IMR-90 (cell line): ENCODE measurements at regions not wholly inside any gene's neighbourhood (a gene's known extent, or its start where the extent isn't known, plus 50 kb on each side); places are given as distances from the start of the nearest gene placed in this dataset.

Source experiments
- ATAC-seq: fragments of 200-7000 bp; cut with Tn5 transposase; 2 replicates; pipeline ENCODE4 v1.9.1; 2020; ENCODE audit warnings: low read depth, mild to moderate bottlenecking, moderate library complexity
- BruUV-seq: library from RNA; stranded (reverse); fragments of 400-500 nt; replicated peaks from 2 replicates; lab custom pipeline; 2021; lab: Mats Ljungman, UMichigan
- CTCF ChIA-PET: fragments of 300-600 bp; formaldehyde crosslinking; extraction: SDS; loops from one replicate; lab custom pipeline; 2021; ENCODE audit warnings: antibody characterized with exemption; lab: Yijun Ruan, JAX
- POLR2A ChIA-PET: fragments of 300-600 bp; sonication (Branson Sonifier 250); formaldehyde crosslinking; loops from one replicate; lab custom pipeline; 2022; ENCODE audit warnings: antibody characterized with exemption; ENCODE audit not compliant: unreplicated experiment; lab: Charles Lee
- DNase-seq: peaks from one replicate; pipeline ENCODE4 v3.0.0; 2013
- H2AFZ ChIP-seq: replicated peaks from 2 replicates; pipeline ENCODE3; 2013; ENCODE audit warnings: low read length, mild to moderate bottlenecking; ENCODE audit not compliant: poor library complexity
- H2AK5ac ChIP-seq: 2 replicates; pipeline ENCODE4 v1.6.1; 2013; ENCODE audit warnings: low read depth, low read length, inconsistent platforms
- H2AK9ac ChIP-seq: replicated peaks from 2 replicates; pipeline ENCODE3; 2013; ENCODE audit warnings: mild to moderate bottlenecking, low read depth, low read length, moderate library complexity; ENCODE audit not compliant: poor library complexity
- H2BK120ac ChIP-seq: 2 replicates; pipeline ENCODE4 v1.6.1; 2013; ENCODE audit warnings: low read depth, low read length, inconsistent platforms
- H2BK15ac ChIP-seq: 3 replicates; pipeline ENCODE4 v1.6.1; 2013; ENCODE audit warnings: low read depth, low read length, inconsistent platforms
- H2BK20ac ChIP-seq: 2 replicates; pipeline ENCODE4 v1.6.1; 2013; ENCODE audit warnings: low read depth, mild to moderate bottlenecking, inconsistent platforms, low read length, moderate library complexity
- H2BK5ac ChIP-seq: 2 replicates; pipeline ENCODE4 v1.6.1; 2013; ENCODE audit warnings: mild to moderate bottlenecking, low read depth, low read length, inconsistent platforms; ENCODE audit not compliant: poor library complexity, severe bottlenecking
- H3K14ac ChIP-seq: replicated peaks from 2 replicates; pipeline ENCODE4 v1.6.1; 2013; ENCODE audit warnings: low read depth, low read length, inconsistent platforms
- H3K18ac ChIP-seq: 2 replicates; pipeline ENCODE4 v1.6.1; 2013; ENCODE audit warnings: low read depth, low read length, control low read depth
- H3K23ac ChIP-seq: 2 replicates; pipeline ENCODE4 v1.6.1; 2013; ENCODE audit warnings: low read depth, low read length, inconsistent platforms
- H3K27ac ChIP-seq: 2 replicates; pipeline ENCODE4 v1.5.1; 2013; ENCODE audit warnings: mild to moderate bottlenecking, control low read depth, low read length; ENCODE audit not compliant: insufficient read depth
- H3K27me3 ChIP-seq: 2 replicates; pipeline ENCODE4 v1.6.1; 2013; ENCODE audit warnings: low read length; ENCODE audit not compliant: control insufficient read depth, insufficient read depth
- H3K36me3 ChIP-seq: 2 replicates; pipeline ENCODE4 v1.6.1; 2013; ENCODE audit warnings: low read length, mixed read lengths; ENCODE audit not compliant: control insufficient read depth, insufficient read depth
- H3K4ac ChIP-seq: 2 replicates; pipeline ENCODE4 v1.6.1; 2013; ENCODE audit warnings: low read depth, low read length, inconsistent platforms
- H3K4me1 ChIP-seq: 2 replicates; pipeline ENCODE4 v1.6.1; 2013; ENCODE audit warnings: low read length, mixed read lengths; ENCODE audit not compliant: control insufficient read depth, insufficient read depth
- H3K4me2 ChIP-seq: 2 replicates; pipeline ENCODE4 v1.6.1; 2013; ENCODE audit warnings: low read depth, mild to moderate bottlenecking, control low read depth, low read length, moderate library complexity
- H3K4me3 ChIP-seq: 2 replicates; pipeline ENCODE4 v1.5.1; 2013; ENCODE audit warnings: low read depth, mild to moderate bottlenecking, control low read depth, low read length, moderate library complexity; ENCODE audit not compliant: insufficient read depth
- H3K56ac ChIP-seq: 2 replicates; pipeline ENCODE4 v1.6.1; 2013; ENCODE audit warnings: low read length, inconsistent platforms; ENCODE audit not compliant: insufficient read depth; ENCODE audit errors: extremely low read depth
- H3K79me1 ChIP-seq, 2 experiments: 2 replicates each; pipeline ENCODE4 v1.6.1; 2013; ENCODE audit warnings: low read length in 2 of 2, inconsistent platforms in 1 of 2, low read depth in 1 of 2
- H3K9ac ChIP-seq: 2 replicates; pipeline ENCODE4 v1.6.1; 2013; ENCODE audit warnings: low read depth, low read length, control low read depth
- H3K9me1 ChIP-seq: 2 replicates; pipeline ENCODE4 v1.6.1; 2013; ENCODE audit warnings: low read length, inconsistent platforms; ENCODE audit not compliant: insufficient read depth
- H3K9me3 ChIP-seq: 2 replicates; pipeline ENCODE4 v1.6.1; 2013; ENCODE audit warnings: low read length; ENCODE audit not compliant: control insufficient read depth, insufficient read depth
- H4K20me1 ChIP-seq: 2 replicates; pipeline ENCODE4 v1.6.1; 2013; ENCODE audit warnings: low read length, inconsistent platforms; ENCODE audit not compliant: insufficient read depth
- H4K5ac ChIP-seq: 2 replicates; pipeline ENCODE4 v1.6.1; 2013; ENCODE audit warnings: mild to moderate bottlenecking, low read depth, low read length, control low read depth
- H4K8ac ChIP-seq, 2 experiments: 2 replicates each; pipeline ENCODE4 v1.6.1; 2013; ENCODE audit warnings: low read depth in 2 of 2, low read length in 2 of 2, control low read depth in 1 of 2, inconsistent platforms in 1 of 2
- H4K91ac ChIP-seq: 2 replicates; pipeline ENCODE4 v1.6.1; 2013; ENCODE audit warnings: low read depth, low read length, inconsistent platforms; ENCODE audit not compliant: insufficient read depth
- BHLHE40 ChIP-seq: fragments of 150-350 bp; IDR thresholded peaks from 2 replicates; pipeline ENCODE4 v1.6.1; 2016; ENCODE audit warnings: mild to moderate bottlenecking, low read depth, low read length
- CTCF ChIP-seq: conservative IDR thresholded peaks from 2 replicates; pipeline ENCODE4 v1.5.1; 2012; ENCODE audit warnings: mild to moderate bottlenecking, low read depth, low read length, improper control_type of control experiment
- ELK1 ChIP-seq: fragments of 150-350 bp; IDR thresholded peaks from 2 replicates; pipeline ENCODE4 v1.6.1; 2016; ENCODE audit warnings: low read depth, mild to moderate bottlenecking, low read length, moderate library complexity, borderline replicate concordance
- MAFK ChIP-seq: IDR thresholded peaks from 2 replicates; pipeline ENCODE4 v1.6.1; 2012; ENCODE audit warnings: low read depth, low read length, improper control_type of control experiment
- MXI1 ChIP-seq: IDR thresholded peaks from 2 replicates; pipeline ENCODE4 v1.6.1; 2012; ENCODE audit warnings: low read depth, mild to moderate bottlenecking, low read length, moderate library complexity, borderline replicate concordance
- NFE2L2 ChIP-seq: fragments of 150-350 bp; IDR thresholded peaks from 2 replicates; pipeline ENCODE4 v1.6.1; 2016; ENCODE audit warnings: low read depth, mild to moderate bottlenecking, low read length
- RFX5 ChIP-seq: IDR thresholded peaks from 2 replicates; pipeline ENCODE4 v1.8.0; 2012; ENCODE audit warnings: low read depth, mild to moderate bottlenecking, low read length, moderate library complexity
- SMC3 ChIP-seq: fragments of 150-350 bp; IDR thresholded peaks from 2 replicates; pipeline ENCODE4 v1.6.1; 2016; ENCODE audit warnings: low read depth, mild to moderate bottlenecking, antibody characterized with exemption, low read length, moderate library complexity
- USF2 ChIP-seq: fragments of 150-350 bp; IDR thresholded peaks from 2 replicates; pipeline ENCODE4 v1.6.1; 2017; ENCODE audit warnings: mild to moderate bottlenecking, antibody characterized with exemption, low read length, low read depth
- WGBS, 2 experiments: methylation state at CpG; one replicate each; pipeline versions ENCODE4 v1.1.5 to v1.1.7; 2013; ENCODE audit warnings: missing lambda C conversion rate in 2 of 2; ENCODE audit not compliant: insufficient read length in 1 of 2; ENCODE audit errors: extremely low coverage in 2 of 2; 5-methylcytosine and 5-hydroxymethylcytosine counted together
- dilution Hi-C: fragments of 300-500 bp; cut with HindIII; formaldehyde crosslinking; loops from one replicate; pipeline ENCODE4 v1.14.3; 2018; ENCODE audit warnings: low sequenced_read_pairs; ENCODE audit not compliant: unreplicated experiment
- in situ Hi-C: fragments of 300-500 bp; cut with MboI; formaldehyde crosslinking; loops from 3 replicates; pipeline ENCODE4 v1.14.3; 2019; ENCODE audit warnings: low sequenced_read_pairs, inconsistent platforms, mixed read lengths
- intact Hi-C: fragments of 100-400 bp; cut with micrococcal nuclease; formaldehyde crosslinking; loops from 2 replicates; pipeline ENCODE4 v1.10.0; 2022

GRCh38 chr14:81668626-81669274, 135.1 kb upstream of the SEL1L start:
- Histone ChIP-seq H3K56ac (no peak overlapping the region), H2AFZ (no peak overlapping the region), H3K14ac (no peak overlapping the region), H3K9me1 (no peaks in the 10 kb centered on the region), H3K4me1 (no peaks in the 10 kb centered on the region), H3K79me1 (no peaks in the 10 kb centered on the region), H3K23ac (no peak overlapping the region), H4K8ac (no peak overlapping the region), H3K18ac (no peak overlapping the region), H2BK20ac (no peak overlapping the region), H2BK120ac (no peak overlapping the region), H3K36me3 (no peaks in the 10 kb centered on the region), H2AK9ac (no peak overlapping the region), H3K27ac (no peak overlapping the region), H3K27me3 (no peaks in the 10 kb centered on the region), H2AK5ac (no peak overlapping the region), H3K4ac (no peak overlapping the region), H4K5ac (no peak overlapping the region), H4K91ac (no peak overlapping the region), H3K4me3 (no peak overlapping the region), H3K9ac (no peak overlapping the region), H3K4me2 (no peak overlapping the region), H4K20me1 (no peaks in the 10 kb centered on the region), H3K9me3 (peaks cover 6% of the 10 kb centered on the region), H2BK15ac (no peak overlapping the region), H2BK5ac (no peak overlapping the region)
- BruUV-seq = no TSS peak
- dilution Hi-C loops = no loop called here
- no peak for DNase-seq
- no CpG with 5 or more reads among the region's 32 CpGs for WGBS, 2 experiments
- in situ Hi-C loops = no loop called here
- POLR2A ChIA-PET = no interaction called here
- no peak for ATAC-seq
- intact Hi-C loops = no loop called here
- CTCF ChIA-PET = no interaction called here
- TF ChIP-seq NFE2L2 = no peak
- no peak for TF ChIP-seq RFX5
- no peak for TF ChIP-seq MXI1
- no peak for TF ChIP-seq CTCF
- no peak for TF ChIP-seq SMC3
- TF ChIP-seq USF2 = no peak
- no peak for TF ChIP-seq ELK1
- no peak for TF ChIP-seq BHLHE40
- TF ChIP-seq MAFK = no peak
